ENCODE measurements at regions not wholly inside any gene's neighbourhood (a gene's known extent, or its start where the extent isn't known, plus 50 kb on each side); places are given as distances from the start of the nearest gene placed in this dataset.
A peak's percentile ranks its signal among the peaks of the same experiment; 100 is the strongest.

GRCh38 chr14:101134161-101134631 is 230.7 kb upstream of the RTL1 start:
- Histone ChIP-seq H3K27me3 (ENCODE audit: insufficient read depth) (no peaks in the 10 kb centered on the region), H4K20me1 (ENCODE audit: insufficient read depth) (no peaks in the 10 kb centered on the region), H3F3A (replicated peaks; ENCODE audit: insufficient read depth) (no peaks in the 10 kb centered on the region), H3K79me2 (ENCODE audit: insufficient read depth) (no peaks in the 10 kb centered on the region), H3K27ac (ENCODE audit: low read depth in 2 of 2, low read length in 1 of 2) (peak overlapping the region in 1 of 2 experiments; percentile 92; a peak in 1 of 4 replicates), H3K9me3 (no peaks in the 10 kb centered on the region), H3K4me2 (no peak overlapping the region), H3K9me2 (no peaks in the 10 kb centered on the region), H2AFZ (ENCODE audit: low read depth) (no peak overlapping the region), H3K4me3 (ENCODE audit: low read depth in 2 of 2, low read length in 1 of 2) (no peak overlapping the region), H3K9ac (no peak overlapping the region), H3K36me3 (replicated peaks in 1 of 2; ENCODE audit: control insufficient read depth in 1 of 2, insufficient read depth in 2 of 2, low read length in 1 of 2) (no peaks in the 10 kb centered on the region), H3K4me1 (ENCODE audit: control insufficient read depth in 1 of 2, insufficient read depth in 2 of 2, low read depth in 1 of 2, low read length in 1 of 2) (peaks cover 0 to 61% of the 10 kb centered on the region in 2 experiments; a peak in 2 of 4 replicates)
- ChIA-PET CTCF (interaction anchor here (1.0 kb wide), 1 partner anchor 95 kb away, joined by 3 read pairs; no protein-coding TSS in a partner anchor), POLR2A (interaction anchor here (1.0 kb wide), 1 partner anchor 230 kb away, joined by 4 read pairs; the partner anchor contains the start of gene RTL1)
- WGBS (ENCODE audit: low lambda C conversion rate), result 60% methylated on average over 12 of the region's 12 CpGs
- no peak for TF ChIP-seq FOXM1 (IDR thresholded peaks at IDR 0.05; ENCODE audit: low read depth)
- TF ChIP-seq RAD21 (IDR thresholded peaks at IDR 0.05; ENCODE audit: low read length), result no peak
- no peak for TF ChIP-seq MAX (IDR thresholded peaks at IDR 0.05; ENCODE audit: low read depth)
- DNase-seq, result peak; percentile 6

GRCh38 chr14:101134851-101135433 is 231.4 kb upstream of the RTL1 start:
- H2AFZ ChIP-seq (ENCODE audit: low read depth), result no peak overlapping the region
- 57% methylated on average over 8 of the region's 13 CpGs for WGBS (ENCODE audit: low lambda C conversion rate)
- CTCF ChIA-PET, result interaction anchor here (1.0 kb wide), 1 partner anchor 94 kb away, joined by 3 read pairs; no protein-coding TSS in a partner anchor

GRCh38 chr14:101135796-101136742 is 232.5 kb upstream of the RTL1 start:
- TF ChIP-seq GATA2 (CRISPR knock-in tag; IDR thresholded peaks at IDR 0.05) (peak; percentile 64; the same call in 1 of the 2 replicates), CTCF (IDR thresholded peaks at IDR 0.05) (no peak), CHD2 (IDR thresholded peaks at IDR 0.05; ENCODE audit: low read length, partially characterized antibody) (peak; percentile 63), EP300 (IDR thresholded peaks at IDR 0.05; ENCODE audit: borderline replicate concordance in 1 of 2, low read depth in 1 of 2, low read length in 1 of 2) (peak in 1 of 2 experiments; percentile 77; a peak in 2 of 4 replicates)
- Histone ChIP-seq H4K20me1 (ENCODE audit: insufficient read depth) (no peaks in the 10 kb centered on the region), H3F3A (replicated peaks; ENCODE audit: insufficient read depth) (no peaks in the 10 kb centered on the region), H3K79me2 (ENCODE audit: insufficient read depth) (no peaks in the 10 kb centered on the region), H3K27ac (ENCODE audit: low read depth in 2 of 2, low read length in 1 of 2) (peak overlapping the region in 1 of 2 experiments; percentile 92; a peak in 2 of 4 replicates), H3K36me3 (replicated peaks in 1 of 2; ENCODE audit: control insufficient read depth in 1 of 2, insufficient read depth in 2 of 2, low read length in 1 of 2) (no peaks in the 10 kb centered on the region), H3K27me3 (ENCODE audit: insufficient read depth) (no peaks in the 10 kb centered on the region), H2AFZ (ENCODE audit: low read depth) (no peak overlapping the region), H3K9me2 (no peaks in the 10 kb centered on the region), H3K9me3 (0 out of 2 replicates have a peak, but pooled peaks cover 8% of the 10 kb centered on the region), H3K4me1 (ENCODE audit: control insufficient read depth in 1 of 2, insufficient read depth in 2 of 2, low read depth in 1 of 2, low read length in 1 of 2) (peaks cover 0 to 52% of the 10 kb centered on the region in 2 experiments; a peak in 1 of 4 replicates), H3K4me3 (ENCODE audit: low read depth in 2 of 2, low read length in 1 of 2) (no peak overlapping the region), H3K9ac (no peak overlapping the region), H3K4me2 (no peak overlapping the region)
- POLR2A ChIA-PET, result interaction anchor here (0.8 to 1.8 kb wide), 5 partner anchors 9 to 231 kb away, joined by 3 to 6 read pairs (median 4); no protein-coding TSS in a partner anchor
- CTCF ChIA-PET, result no interaction called here
- 34% methylated on average over 6 of the region's 10 CpGs for WGBS (ENCODE audit: low lambda C conversion rate)
- DNase-seq, result peak; percentile 54

More at GRCh38 chr14:101134851-101135433, 231.4 kb upstream of the RTL1 start:
- Histone ChIP-seq H3K9me3 (0 out of 2 replicates have a peak, but pooled peaks cover 3% of the 10 kb centered on the region), H3K9me2 (no peaks in the 10 kb centered on the region), H3K27me3 (ENCODE audit: insufficient read depth) (no peaks in the 10 kb centered on the region), H3K4me1 (ENCODE audit: control insufficient read depth in 1 of 2, insufficient read depth in 2 of 2, low read depth in 1 of 2, low read length in 1 of 2) (peaks cover 0 to 58% of the 10 kb centered on the region in 2 experiments; a peak in 1 of 4 replicates), H3K9ac (no peak overlapping the region), H3K79me2 (ENCODE audit: insufficient read depth) (no peaks in the 10 kb centered on the region), H3F3A (replicated peaks; ENCODE audit: insufficient read depth) (no peaks in the 10 kb centered on the region), H3K4me2 (no peak overlapping the region), H3K4me3 (ENCODE audit: low read depth in 2 of 2, low read length in 1 of 2) (no peak overlapping the region), H3K27ac (ENCODE audit: low read depth in 2 of 2, low read length in 1 of 2) (peak overlapping the region in 1 of 2 experiments; percentile 92; a peak in 1 of 4 replicates), H3K36me3 (replicated peaks in 1 of 2; ENCODE audit: control insufficient read depth in 1 of 2, insufficient read depth in 2 of 2, low read length in 1 of 2) (no peaks in the 10 kb centered on the region), H4K20me1 (ENCODE audit: insufficient read depth) (no peaks in the 10 kb centered on the region)
- no peak for TF ChIP-seq RXRA (IDR thresholded peaks at IDR 0.05; ENCODE audit: borderline replicate concordance, low read depth)
- no peak for TF ChIP-seq CHD2 (IDR thresholded peaks at IDR 0.05; ENCODE audit: low read length, partially characterized antibody)
- DNase-seq, result no peak
- POLR2A ChIA-PET, result no interaction called here

Measured in SK-N-SH (cell line).